Skeletal muscle cell (primary cell): ENCODE measurements at regions not wholly inside any gene's neighbourhood (a gene's known extent, or its start where the extent isn't known, plus 50 kb on each side); places are given as distances from the start of the nearest gene placed in this dataset.
A peak's percentile ranks its signal among the peaks of the same experiment; 100 is the strongest.

Experiments
- DNase-seq: peaks from one replicate; pipeline ENCODE4 v3.0.0-alpha.2; 2010; ENCODE audit warnings: low read depth
- H3K4me3 ChIP-seq: 2 replicates; pipeline ENCODE4 v1.5.1; 2011; ENCODE audit warnings: low read depth, mild to moderate bottlenecking, control low read depth, low read length, moderate library complexity

DNA sequence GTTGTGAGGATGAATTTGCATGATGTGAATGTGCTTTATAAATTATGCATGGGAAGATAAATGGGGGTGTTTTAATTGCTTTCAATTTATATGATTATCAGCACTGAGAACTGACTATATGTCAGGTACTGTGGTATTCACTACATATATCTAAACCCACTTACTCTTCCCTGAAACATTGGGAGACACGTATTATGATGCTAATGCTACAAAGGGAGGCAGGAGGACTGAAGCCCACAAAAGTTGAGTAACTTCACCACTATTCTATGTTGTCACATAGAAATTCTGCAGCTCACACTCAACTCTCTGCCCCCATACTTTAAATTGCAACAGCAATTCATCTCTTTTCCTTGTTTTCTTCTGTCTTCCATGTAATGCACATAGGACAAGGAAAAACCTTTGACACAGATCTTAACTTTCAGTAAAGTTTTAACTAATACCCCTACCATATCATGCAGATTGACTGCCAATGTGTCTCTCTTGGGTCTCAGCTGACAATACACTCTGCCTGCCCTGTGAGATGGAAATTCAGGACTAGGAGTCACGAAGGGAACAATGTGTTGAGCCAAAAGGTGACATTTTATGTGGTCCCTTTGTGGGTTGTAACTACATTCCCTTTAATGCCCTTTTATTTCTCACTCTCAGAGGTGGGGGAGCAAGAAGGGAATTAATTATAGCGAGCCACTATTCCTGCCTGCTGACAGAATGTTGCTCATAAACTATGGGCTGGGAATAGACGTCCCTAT, 691.0 kb upstream of the SORCS1 start:
- DNase-seq, result no peak

GRCh38 chr10:107848726-107849360, 684.3 kb upstream of the SORCS1 start:
- no peak overlapping the region for H3K4me3 ChIP-seq
- no peak for DNase-seq

More for the DNA sequence above, 691.0 kb upstream of the SORCS1 start:
- no peak overlapping the region for H3K4me3 ChIP-seq

- DNase-seq, result no peak
- no peak overlapping the region for H3K4me3 ChIP-seq
Measured at GRCh38 chr10:107847620-107848019, 683.1 kb upstream of the SORCS1 start.

DNA sequence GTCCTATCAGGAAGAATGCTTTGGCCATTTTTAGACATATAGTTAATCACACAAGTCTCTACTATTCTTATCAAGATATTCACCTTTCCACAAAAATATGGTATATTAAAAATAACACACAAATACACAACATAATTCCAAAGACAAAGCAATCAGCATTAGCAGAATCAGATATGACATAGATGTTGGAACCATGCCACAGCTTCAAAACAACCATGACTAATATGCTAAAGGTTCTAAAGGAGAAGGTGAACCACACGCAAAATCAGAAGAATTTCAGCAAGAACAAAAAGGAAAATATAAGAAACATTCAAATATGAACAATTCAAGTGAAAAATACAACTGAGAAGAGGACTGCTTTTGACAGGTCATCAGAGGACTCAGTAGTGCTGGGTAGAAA, 670.2 kb upstream of the SORCS1 start:
- no peak for DNase-seq
- H3K4me3 ChIP-seq, result no peak overlapping the region

DNA sequence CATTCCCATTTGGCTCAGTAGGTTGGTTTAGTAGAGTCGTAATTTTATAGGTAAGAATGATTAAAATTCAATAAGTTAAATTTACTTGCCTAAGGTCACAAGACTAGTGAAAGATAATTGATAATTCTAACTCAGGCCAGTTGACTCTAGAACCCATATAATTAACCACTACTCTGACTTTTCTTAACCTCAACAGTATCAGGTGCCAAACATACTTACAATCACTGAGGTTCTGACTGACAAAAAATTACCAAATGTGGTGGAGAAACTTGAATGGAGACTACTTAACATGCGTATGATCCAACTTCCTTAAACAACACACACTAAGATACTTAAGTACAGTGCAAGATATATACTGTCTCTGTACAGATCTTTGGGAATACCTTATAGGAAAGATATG, 667.3 kb upstream of the SORCS1 start:
- no peak for DNase-seq
- H3K4me3 ChIP-seq, result no peak overlapping the region

DNA sequence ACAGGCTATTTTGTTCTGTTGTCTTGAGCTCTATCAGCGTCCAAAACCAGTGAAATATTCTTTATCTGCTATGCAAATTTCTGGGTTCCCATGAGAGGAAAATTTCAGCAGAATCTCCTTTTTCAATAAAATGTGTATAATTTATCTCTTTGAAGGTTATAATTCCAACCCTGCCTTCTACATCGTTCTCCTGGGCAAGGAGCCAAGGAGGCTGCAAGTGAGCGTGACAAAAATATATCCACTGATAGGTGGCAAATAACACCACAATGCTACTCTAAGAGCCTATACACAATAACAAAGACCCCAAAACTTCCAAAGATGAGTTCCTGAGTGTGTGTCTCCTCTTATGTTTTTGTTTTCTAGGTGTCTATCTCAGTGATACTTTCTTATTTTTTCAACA, 664.7 kb upstream of the SORCS1 start:
- H3K4me3 ChIP-seq, result no peak overlapping the region
- DNase-seq, result no peak

DNA sequence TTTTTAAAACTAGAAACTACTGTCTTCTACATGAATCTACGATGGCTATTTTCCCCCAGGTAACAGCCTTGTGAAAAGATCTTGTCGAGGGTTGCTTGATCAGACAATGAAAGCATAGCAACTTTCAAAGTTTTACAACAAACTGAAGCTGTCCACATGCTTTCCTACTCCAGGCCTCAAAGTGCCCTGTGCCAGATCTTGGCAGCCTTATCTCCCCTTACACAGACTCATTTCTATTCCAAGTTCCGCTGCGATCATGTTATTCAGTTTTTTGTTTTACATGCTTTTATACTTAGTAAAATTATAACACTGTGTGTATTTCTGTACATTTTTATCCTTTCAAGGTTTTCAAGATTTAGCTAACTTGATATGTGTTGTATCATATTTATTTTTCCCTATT, 661.7 kb upstream of the SORCS1 start:
- no peak for DNase-seq
- no peak overlapping the region for H3K4me3 ChIP-seq

DNA sequence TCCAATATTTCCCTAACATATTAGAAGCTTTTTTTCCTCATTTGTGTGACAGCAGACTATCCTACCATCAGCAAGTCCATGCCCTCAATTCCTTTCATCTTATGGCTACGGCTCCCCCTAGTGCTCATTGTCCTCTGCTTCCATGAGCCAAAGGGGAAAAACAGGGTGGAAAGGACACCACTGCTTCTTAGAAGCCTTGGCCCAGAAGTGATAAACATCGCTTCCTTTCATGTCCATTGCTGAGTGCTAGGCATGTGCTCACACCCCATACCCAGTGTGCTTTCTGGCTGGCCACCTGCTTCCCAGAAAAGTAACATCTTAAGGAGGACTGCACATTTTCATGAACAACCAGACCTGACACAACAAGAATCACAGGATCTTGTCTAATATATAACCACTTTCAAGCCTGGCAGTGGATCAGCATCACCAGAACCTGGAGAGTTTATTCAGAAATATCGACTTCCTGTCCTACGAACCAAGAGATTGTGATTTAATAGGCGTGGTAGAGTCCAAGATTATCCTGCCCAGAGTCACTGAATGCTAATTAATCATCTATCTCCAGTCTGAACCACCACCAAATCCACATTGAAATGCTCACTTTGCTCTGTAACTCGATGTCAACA, 650.5 kb upstream of the SORCS1 start:
- no peak overlapping the region for H3K4me3 ChIP-seq
- DNase-seq, result peak; percentile 16

DNA sequence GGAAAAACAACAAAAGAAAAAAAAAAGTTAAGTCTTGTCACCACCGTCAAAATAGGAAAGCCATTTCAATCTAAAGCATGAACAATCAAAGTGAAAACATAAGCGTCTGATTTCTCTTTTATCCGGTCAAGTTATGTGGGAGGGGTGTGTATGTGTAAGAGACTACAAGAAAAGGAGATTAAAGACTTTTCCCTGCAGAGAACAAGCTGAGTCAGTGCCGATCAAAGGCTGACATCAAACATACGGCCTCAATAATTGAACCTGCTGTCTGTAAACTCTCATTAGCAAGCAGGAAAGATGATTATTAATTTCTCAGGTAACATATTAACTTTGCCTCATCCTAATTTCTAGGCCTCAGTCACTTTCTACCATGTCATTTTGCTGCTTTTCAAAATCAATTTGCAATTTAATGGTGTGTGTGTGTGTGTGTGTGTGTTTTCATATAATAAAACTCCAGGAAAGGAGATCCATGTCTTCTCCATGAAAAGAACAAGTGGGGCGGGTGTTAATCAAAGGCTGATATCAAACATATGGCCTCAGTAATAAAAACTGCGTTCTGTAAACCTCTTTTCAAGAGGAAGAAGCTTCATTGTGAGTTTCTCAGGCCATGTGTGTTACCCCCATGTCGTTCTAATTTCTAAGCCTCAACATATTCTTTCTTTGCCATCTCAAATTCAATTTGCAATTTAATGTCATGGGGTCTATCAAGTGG, 649.1 kb upstream of the SORCS1 start:
- no peak for DNase-seq
- H3K4me3 ChIP-seq, result no peak overlapping the region

DNA sequence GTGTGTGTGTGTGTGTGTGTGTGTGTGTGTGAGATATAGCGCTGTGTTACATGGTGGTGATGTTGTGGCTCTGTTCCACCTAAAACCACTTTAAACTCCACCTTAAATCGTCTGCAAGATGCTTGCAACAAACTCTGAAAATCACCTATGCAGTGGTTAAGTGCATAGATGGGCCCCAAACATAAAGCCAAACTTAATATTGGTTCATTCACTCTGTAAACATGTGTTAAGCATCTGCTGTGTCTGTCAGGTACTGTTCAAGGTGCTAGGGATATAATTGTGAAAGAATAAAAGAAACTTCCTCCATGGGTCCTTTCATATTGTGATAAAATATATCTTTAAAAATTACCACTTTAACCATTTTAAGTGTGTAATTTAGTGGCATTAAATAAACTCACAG, 645.4 kb upstream of the SORCS1 start:
- no peak overlapping the region for H3K4me3 ChIP-seq
- no peak for DNase-seq

GRCh38 chr10:107807836-107808235, 643.3 kb upstream of the SORCS1 start:
- H3K4me3 ChIP-seq, result no peak overlapping the region
- no peak for DNase-seq

- no peak overlapping the region for H3K4me3 ChIP-seq
Measured at GRCh38 chr10:107806026-107806425, 641.5 kb upstream of the SORCS1 start.

DNA sequence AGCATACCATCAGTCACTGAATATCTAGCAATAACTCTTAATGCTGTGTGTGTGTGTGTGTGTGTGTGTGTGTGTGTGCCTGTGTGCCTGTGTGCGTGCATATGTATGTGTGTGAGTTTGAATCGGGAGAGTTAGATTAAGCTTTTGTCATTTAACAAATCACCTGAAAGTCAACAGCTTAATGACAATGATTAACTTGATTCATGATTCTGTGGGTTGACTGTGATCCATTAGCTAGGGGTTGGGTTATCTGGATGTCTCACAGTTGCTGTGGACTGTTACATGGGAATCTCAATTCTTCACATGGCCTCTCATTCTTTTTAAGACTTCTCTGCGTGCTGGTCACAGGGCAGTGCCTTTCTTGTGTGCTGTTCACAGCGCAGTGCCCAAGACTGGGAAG, 639.0 kb upstream of the SORCS1 start:
- no peak for DNase-seq

More at GRCh38 chr10:107806026-107806425, 641.5 kb upstream of the SORCS1 start:
- DNase-seq, result no peak

DNA sequence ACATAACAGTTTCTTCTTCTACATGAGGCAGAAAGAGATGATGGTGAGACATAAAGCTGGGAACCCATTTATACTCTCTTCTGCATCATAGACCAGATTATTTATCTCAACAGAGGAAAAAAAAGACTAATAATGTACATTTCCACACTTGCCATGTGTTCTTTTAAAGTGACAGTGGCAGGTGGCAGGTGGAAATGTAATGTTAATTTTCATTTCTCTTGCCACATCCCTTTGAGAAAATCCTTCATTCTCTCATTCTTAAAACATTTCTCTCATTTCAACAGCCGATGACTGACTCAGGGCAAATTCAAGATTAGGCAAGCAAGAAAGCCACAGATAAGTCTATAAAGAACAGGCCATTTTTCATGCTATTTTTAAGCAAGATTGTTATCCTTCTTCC, 635.6 kb upstream of the SORCS1 start:
- H3K4me3 ChIP-seq, result no peak overlapping the region
- DNase-seq, result no peak

More for the DNA sequence above, 639.0 kb upstream of the SORCS1 start:
- no peak overlapping the region for H3K4me3 ChIP-seq

DNA sequence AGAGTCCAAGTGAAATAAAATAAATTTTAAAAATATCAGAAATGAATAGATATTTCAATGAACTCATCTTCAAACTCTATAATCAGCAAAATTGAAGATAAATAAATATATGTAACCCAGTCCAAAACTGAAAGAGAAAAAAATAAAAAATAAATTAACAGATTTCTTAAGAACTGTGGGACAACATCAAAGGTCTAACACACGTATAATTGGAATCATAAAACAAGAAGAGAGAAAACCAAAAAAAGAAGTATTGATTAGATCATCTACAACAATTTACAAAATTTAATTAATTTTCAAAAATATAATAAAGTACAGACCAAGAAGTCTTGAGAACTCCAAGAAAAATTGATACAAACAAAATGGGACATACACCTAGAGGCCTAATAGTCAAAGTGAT, 625.8 kb upstream of the SORCS1 start:
- no peak for DNase-seq
- no peak overlapping the region for H3K4me3 ChIP-seq

- no peak for DNase-seq
- H3K4me3 ChIP-seq, result no peak overlapping the region
Measured at GRCh38 chr10:107771066-107771465, 606.6 kb upstream of the SORCS1 start.

GRCh38 chr10:107767185-107767584, 602.7 kb upstream of the SORCS1 start:
- no peak overlapping the region for H3K4me3 ChIP-seq
- no peak for DNase-seq

DNA sequence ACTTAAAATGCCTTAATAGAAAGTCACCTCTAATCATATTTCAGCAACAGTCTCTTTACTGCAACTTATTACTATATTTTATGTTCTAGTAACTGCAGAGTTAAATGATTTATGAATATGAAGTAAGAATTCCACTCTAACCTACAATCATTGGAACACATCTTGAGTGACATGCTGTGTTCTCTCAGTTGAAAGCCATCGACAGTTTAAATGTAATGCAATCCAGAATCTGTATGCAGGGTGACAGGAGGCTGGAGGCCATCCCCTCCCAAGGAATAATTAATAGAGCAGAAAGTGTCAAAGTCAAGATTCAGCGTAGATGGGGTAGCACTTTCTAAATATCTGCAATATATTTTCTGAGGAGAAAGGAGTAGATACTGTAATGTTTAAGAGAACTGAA, 590.3 kb upstream of the SORCS1 start:
- DNase-seq, result no peak
- no peak overlapping the region for H3K4me3 ChIP-seq

- H3K4me3 ChIP-seq, result no peak overlapping the region
- no peak for DNase-seq
Measured at GRCh38 chr10:107749235-107749634, 584.7 kb upstream of the SORCS1 start.

GRCh38 chr10:107747851-107748250, 583.3 kb upstream of the SORCS1 start:
- no peak overlapping the region for H3K4me3 ChIP-seq
- DNase-seq, result no peak
